ENCODE measurements at regions not wholly inside any gene's neighbourhood (a gene's known extent, or its start where the extent isn't known, plus 50 kb on each side); places are given as distances from the start of the nearest gene placed in this dataset.

DNA sequence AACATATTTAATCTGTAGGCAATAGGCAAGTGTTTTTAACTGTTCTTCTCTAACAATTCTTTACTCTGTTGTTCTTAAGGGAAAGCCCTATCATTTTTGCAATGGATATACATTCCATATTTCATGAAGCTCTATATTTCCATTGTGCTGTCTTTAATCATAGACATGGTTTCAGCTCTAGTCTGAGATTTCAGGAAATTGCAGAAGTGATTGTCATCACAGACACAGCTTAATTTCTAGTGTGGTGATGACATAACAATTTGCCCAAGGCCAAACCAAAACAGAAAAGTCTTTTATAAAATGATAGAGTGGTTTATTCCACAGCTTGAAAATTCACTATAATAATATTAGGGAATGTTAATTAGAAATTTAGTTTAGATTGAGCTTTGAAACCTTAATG, 494.1 kb upstream of the SEMA3A start:
- no peak for TF ChIP-seq EZH2 (optimal IDR thresholded peaks at IDR 0.05; ENCODE audit: low read depth, low read length)
- TF ChIP-seq, protein P1, sequence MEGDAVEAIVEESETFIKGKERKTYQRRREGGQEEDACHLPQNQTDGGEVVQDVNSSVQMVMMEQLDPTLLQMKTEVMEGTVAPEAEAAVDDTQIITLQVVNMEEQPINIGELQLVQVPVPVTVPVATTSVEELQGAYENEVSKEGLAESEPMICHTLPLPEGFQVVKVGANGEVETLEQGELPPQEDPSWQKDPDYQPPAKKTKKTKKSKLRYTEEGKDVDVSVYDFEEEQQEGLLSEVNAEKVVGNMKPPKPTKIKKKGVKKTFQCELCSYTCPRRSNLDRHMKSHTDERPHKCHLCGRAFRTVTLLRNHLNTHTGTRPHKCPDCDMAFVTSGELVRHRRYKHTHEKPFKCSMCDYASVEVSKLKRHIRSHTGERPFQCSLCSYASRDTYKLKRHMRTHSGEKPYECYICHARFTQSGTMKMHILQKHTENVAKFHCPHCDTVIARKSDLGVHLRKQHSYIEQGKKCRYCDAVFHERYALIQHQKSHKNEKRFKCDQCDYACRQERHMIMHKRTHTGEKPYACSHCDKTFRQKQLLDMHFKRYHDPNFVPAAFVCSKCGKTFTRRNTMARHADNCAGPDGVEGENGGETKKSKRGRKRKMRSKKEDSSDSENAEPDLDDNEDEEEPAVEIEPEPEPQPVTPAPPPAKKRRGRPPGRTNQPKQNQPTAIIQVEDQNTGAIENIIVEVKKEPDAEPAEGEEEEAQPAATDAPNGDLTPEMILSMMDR (IDR thresholded peaks at IDR 0.05; ENCODE audit: low read length), result no peak

Measured in MM.1S (cell line).